Posterior vena cava (tissue), 2 donors: ENCODE measurements at regions not wholly inside any gene's neighbourhood (a gene's known extent, or its start where the extent isn't known, plus 50 kb on each side); places are given as distances from the start of the nearest gene placed in this dataset.

ENCODE experiments used
- DNase-seq: peaks from one replicate; pipeline ENCODE4 v3.0.0-alpha.2; 2020; ENCODE audit warnings: low spot score
- intact Hi-C, 2 donors: fragments of 100-400 bp; cut with DNase I; formaldehyde crosslinking; loops; one replicate each; pipeline versions ENCODE4 v1.14.1 to v1.14.2; 2022 to 2023
- donor health status: DM: yes; HTN: yes; CAD: no.
- donor health status: DM: yes; HTN: yes; CAD: no.

GRCh38 chr2:12068796-12069538 is 322.5 kb downstream of the LPIN1 start:
- DNase-seq: no peak
- intact Hi-C loops: no loop called here

DNA sequence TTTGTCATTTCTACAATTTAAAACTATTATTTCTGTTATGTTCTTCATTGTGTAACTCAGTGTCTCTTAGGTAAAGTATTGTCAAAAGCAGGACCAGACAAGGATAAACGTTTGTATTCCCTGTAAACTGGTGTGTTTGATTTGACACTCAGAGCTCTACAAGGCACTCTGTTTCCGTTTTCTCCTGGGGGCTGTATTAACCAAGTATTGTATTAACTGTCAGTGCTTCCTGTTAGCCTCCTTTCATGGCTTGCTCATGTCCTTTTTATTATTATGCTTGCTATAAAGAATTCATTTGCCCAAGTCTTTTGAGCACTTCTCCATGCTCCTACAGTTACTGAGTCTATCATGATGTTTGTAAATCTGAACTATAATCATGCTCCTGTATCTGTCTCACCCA is 323.7 kb downstream of the LPIN1 start:
- intact Hi-C loops: no loop called here
- no peak for DNase-seq

DNA sequence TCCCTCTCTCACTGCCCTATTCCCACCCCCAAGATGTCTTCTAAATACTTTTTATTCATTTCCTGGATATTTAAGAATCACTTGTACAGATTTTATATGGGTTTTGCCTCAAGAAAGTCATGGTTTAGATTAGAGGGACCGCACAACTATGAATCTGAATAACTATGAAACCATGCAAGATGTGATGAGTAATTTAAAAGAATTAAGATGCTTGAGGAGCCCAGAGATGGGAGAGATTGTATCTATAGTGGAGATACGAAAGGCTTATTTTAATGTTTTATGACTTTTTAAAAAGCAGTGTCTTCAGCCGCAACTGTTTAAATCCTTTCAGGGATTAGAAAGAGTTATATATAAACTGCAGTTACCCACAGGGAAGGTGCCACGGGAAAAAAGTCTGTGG is 324.1 kb downstream of the LPIN1 start:
- intact Hi-C loops: no loop called here
- no peak for DNase-seq

- intact Hi-C loops: no loop called here
- no peak for DNase-seq
These were observed 324.9 kb downstream of the LPIN1 start for GRCh38 chr2:12071318-12071717.

DNA sequence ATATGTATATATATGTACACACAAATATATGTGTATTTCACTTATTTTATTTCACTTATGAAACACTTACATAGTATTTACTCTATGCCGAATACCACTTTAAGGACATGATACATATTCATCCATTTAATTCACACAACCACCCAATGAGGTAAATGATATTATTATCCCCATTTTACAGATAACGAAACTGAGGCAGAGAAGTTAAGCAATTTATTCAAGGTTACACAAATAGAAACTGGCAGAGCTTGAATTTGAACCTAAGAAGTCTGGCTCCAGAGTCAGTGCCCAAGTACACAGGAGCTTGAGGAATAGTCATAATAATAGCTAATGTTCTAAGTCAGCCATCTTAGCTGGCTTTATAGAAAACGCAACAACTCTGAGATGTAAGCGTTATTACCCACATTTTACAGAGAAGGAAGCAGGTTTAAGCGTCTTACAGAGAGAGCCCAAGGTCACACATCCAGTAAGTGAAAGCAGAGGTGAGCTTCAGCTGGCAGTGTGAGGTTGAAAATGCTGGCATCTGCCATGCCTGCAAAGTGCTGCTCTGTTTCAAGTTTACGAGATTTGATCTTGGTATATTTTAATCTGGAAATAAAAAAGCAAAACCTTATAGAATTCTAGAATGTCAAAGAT is 326.9 kb downstream of the LPIN1 start:
- intact Hi-C loops: no loop called here
- no peak for DNase-seq

- intact Hi-C loops: no loop called here
- no peak for DNase-seq
These were observed 327.9 kb downstream of the LPIN1 start for GRCh38 chr2:12074126-12074844.

- intact Hi-C loops: no loop called here
These were observed 328.4 kb downstream of the LPIN1 start for GRCh38 chr2:12074845-12075217.

GRCh38 chr2:12075603-12076002 is 329.2 kb downstream of the LPIN1 start:
- intact Hi-C loops: no loop called here
- no peak for DNase-seq

More at GRCh38 chr2:12074845-12075217, 328.4 kb downstream of the LPIN1 start:
- DNase-seq: no peak

DNA sequence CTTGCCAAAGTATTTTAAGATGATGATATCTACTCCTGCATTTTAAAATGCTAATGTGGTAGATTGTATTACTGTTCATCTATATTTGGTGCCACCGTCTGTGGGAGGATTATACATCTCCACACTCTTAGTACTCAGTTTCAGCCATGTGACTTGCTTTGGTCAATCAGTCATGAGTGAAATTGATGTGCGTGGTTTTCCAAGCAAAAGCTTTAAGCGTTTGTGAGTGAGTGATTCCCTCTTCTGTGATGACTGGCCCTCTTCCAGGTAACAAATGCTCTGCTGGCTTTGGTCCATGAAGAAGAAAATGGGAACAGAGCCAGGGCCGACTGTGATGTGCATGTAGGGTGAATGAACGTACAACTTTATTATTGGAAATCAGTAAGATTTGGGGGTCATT is 330.4 kb downstream of the LPIN1 start:
- intact Hi-C loops: no loop called here
- no peak for DNase-seq

DNA sequence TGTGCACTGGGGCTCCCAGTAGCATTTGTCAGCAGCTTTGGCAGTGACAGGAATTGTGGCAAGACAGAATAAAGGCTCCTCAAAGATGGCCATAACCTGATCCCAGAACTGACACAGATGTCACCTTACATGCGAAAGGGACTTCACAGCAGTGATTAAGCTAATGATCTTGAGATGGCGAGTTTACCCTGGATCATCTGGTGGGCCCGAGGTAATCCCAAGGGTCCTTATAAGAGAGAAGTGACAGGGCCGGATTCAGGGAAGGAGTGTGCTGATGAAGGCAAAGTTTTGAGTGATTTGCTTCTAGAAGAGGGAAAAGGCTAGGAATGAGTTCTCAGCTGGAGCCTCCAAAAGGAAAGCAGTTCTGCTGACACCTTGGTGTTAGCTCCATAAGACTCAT is 333.9 kb downstream of the LPIN1 start:
- DNase-seq: no peak
- intact Hi-C loops: no loop called here

DNA sequence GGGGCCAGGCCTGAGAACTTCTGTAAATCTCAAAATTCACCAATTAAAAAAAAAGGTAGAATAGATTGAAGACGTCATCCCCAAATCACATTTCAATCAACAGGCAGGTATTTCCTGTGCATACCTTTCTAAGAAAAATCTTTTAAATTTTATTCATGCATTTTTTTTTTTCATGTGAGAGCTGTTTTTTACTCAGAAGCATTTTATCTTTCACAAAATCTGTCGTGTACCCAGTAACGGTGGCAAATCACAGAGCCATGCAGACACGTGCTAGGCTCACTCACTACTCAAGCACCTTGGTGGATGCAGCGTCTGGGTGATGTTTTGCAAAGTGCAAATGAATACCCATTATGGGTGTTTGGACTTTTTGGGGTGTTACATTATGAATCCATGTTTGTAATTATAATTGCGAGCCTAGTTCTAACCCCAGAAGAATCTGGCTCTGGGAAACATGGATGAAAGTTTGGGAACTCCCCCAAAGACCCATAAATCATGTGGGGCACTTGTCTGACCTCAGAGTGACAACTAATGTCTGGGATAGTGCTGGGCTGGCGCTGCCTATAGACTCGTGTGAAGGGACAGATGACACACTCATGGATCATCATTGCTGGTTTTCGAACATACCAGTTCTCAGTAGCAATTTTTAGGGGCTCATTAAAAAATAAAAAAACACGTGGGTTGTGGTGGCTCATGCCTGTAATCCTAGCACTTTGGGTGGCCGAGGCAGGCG is 335.2 kb downstream of the LPIN1 start:
- DNase-seq: no peak
- intact Hi-C loops: no loop called here

- intact Hi-C loops: no loop called here
- DNase-seq: no peak
These were observed 336.7 kb downstream of the LPIN1 start for GRCh38 chr2:12083081-12083581.

DNA sequence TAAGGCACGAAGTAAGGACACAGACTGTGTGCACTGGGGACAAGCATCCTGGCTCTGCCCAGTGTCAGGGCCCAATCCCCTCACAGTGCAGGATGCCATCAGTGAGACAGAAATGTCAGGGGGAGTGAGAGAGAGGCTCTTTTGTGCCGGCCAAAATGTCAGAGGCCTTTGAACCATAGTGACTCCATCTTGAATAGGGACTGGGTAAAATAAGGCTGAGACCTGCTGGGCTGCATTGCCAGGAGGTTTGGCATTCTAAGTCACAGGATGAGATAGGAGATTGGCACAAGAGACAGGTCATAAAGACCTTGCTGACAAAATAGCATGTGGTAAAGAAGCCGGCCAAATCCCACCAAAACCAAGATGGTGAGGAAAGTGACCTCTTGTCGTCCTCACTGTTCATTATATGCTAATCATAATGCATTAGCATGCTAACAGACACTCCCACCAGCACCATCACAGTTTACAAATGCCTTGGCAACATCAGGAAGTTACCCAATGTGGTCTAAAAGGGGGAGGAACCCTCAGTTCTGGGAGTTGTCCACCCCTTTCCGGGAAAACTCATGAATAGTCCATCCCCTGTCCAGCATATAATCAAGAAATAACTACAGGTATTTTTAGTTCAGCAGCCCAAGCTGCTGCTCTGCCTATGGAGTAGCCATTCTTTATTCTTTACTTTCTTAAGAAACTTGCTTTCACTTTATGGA is 337.4 kb downstream of the LPIN1 start:
- intact Hi-C loops: no loop called here
- DNase-seq: no peak

DNA sequence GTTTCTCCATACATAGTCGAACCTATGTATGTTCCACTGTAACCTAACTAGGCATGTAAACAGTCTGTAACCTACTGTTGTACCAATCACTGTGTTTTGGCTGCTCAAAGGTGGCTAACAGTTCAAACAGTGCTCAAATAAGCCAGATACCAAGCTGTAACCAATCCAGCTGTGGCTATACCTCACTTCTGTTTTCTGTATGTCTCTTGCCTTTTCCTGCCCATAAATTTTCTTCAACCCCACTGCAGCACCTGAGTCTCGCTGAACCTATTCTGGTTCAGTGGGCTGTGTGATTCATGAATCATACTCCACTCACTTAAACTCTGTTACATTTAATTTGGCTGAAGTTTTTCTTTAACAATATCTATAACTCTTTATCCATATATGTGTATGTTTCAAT is 340.7 kb downstream of the LPIN1 start:
- intact Hi-C loops: no loop called here
- DNase-seq: no peak

DNA sequence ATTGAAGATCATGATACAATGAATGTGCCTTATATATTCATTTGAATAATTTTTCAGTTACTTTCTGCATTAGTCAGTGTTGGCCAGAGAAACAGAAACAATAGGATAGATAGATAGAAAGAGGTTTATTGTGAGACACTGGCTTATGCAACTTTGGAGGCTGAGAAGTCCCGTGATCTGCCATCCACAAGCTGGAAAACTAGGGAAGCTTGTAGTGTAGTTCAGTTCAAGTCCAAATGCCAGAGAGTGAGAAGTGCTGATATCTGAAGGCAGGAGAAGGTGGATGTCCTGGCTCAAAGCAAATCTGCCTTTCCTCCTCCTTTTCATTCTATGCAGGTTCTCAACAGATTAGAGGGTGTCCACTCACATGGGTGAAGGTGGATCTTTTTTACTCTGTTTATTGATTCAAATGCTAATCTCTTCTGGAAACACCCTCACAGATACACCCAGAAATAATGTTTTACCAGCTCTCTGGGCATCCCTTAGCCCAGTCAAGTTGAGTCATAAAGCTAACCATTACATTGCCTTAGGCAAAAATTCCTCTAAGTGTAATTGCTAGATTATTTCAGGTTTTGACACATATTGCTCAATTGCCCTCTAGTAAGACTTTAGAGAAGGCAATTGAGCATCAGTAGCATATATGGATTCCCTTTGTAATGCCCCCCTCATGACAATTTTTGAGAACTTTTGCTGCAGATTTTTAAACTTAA is 341.4 kb downstream of the LPIN1 start:
- DNase-seq: no peak
- intact Hi-C loops: no loop called here

DNA sequence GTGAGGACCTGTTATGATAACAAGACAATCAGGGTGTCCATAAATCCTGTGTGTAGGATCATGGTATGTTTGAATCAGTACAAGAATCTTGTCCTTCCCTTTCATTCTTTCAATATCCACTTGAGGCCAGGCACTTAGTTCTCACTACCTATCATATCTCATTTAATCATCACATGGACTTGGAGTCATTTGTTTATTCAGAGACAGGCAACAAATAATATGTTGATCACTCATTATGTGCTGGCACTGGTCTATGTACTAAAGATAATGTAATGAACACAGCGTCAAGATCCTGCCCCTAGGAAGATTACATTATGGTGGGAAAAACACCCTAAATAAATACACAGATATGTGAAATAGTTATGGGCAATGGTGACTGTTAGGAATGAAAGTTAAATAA is 342.6 kb downstream of the LPIN1 start:
- DNase-seq: no peak
- intact Hi-C loops: no loop called here

DNA sequence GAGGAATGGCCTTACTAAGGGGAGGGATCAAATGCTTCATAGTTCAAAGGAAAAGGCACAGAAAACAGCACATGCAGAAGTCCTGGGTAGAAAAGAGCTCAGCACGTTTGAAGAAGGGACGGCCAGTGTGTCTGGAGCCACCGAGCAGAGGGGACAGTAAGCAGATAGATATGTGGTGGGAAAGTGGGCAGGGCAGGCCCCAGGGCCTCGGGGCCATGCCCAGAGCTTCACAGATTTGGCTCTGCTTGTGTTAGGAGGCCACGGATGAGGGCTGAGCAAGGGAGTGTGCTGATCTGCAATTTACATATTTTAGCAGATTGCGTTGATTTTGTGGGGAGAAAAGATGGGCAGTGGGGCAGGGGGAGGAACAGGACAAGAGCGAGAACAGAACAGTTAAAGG is 343.1 kb downstream of the LPIN1 start:
- DNase-seq: no peak
- intact Hi-C loops: no loop called here

DNA sequence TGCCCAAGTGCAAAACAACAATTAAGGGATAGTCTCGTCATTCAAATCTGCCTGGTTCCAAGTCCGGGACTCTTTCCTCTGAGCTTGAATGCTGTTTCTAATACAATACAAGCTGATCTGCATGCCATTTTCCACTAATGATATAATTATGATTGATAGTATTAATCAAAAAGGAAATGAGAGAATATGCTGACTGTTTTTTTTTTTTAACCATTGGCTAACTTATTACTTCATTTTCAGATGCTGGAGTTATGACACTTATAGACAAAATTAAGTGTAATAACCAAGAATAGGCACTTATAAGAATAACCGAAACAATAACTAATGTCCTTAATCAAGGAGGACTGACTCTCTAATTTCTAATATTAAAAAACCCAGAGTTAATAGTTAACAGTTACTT is 343.6 kb downstream of the LPIN1 start:
- intact Hi-C loops: no loop called here

GRCh38 chr2:12090590-12090989 is 344.2 kb downstream of the LPIN1 start:
- intact Hi-C loops: no loop called here

More for the DNA sequence above, 343.6 kb downstream of the LPIN1 start:
- no peak for DNase-seq

More at GRCh38 chr2:12090590-12090989, 344.2 kb downstream of the LPIN1 start:
- DNase-seq: no peak
